ENCODE measurements at regions not wholly inside any gene's neighbourhood (a gene's known extent, or its start where the extent isn't known, plus 50 kb on each side); places are given as distances from the start of the nearest gene placed in this dataset.

DNA sequence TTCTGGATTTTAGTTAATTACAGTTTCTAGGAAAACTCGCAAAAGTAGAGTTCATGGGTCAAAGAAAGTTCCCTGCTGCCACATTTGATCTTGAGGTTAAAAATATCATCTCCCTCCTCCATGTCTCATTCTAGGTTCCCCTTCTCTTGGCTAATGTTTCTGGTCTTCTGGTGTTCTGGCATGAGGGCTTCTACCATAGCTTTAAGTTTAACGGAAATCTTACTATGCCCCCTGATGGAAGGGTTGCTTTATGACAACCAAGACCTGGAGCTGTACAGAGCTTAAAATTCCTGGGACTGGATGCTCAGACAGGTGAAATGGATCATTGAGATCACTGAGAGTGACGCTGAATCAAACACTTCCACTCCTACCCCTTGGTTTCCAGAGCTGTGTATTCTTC, 1881.7 kb downstream of the MRPL39 start:
- no peak overlapping the region for H2AFZ ChIP-seq (ENCODE audit: low read length)
- H3K4me1 ChIP-seq (ENCODE audit: insufficient read depth, low read length, poor library complexity, severe bottlenecking): no peaks in the 10 kb centered on the region
- no peaks in the 10 kb centered on the region for H3F3A ChIP-seq (ENCODE audit: low read depth)
- H3K79me2 ChIP-seq (ENCODE audit: insufficient read depth, low read length): no peaks in the 10 kb centered on the region
- H3K4me3 ChIP-seq (ENCODE audit: low read length, poor library complexity, severe bottlenecking): no peak overlapping the region
- no peaks in the 10 kb centered on the region for H3K9me2 ChIP-seq (replicated peaks; ENCODE audit: low read depth, low read length)
- H3K9me3 ChIP-seq (ENCODE audit: insufficient read depth, low read depth, low read length): no peaks in the 10 kb centered on the region
- no peak for TF ChIP-seq EZH2phosphoT487 (IDR thresholded peaks at IDR 0.05; ENCODE audit: borderline replicate concordance)
- TF ChIP-seq, protein P1, sequence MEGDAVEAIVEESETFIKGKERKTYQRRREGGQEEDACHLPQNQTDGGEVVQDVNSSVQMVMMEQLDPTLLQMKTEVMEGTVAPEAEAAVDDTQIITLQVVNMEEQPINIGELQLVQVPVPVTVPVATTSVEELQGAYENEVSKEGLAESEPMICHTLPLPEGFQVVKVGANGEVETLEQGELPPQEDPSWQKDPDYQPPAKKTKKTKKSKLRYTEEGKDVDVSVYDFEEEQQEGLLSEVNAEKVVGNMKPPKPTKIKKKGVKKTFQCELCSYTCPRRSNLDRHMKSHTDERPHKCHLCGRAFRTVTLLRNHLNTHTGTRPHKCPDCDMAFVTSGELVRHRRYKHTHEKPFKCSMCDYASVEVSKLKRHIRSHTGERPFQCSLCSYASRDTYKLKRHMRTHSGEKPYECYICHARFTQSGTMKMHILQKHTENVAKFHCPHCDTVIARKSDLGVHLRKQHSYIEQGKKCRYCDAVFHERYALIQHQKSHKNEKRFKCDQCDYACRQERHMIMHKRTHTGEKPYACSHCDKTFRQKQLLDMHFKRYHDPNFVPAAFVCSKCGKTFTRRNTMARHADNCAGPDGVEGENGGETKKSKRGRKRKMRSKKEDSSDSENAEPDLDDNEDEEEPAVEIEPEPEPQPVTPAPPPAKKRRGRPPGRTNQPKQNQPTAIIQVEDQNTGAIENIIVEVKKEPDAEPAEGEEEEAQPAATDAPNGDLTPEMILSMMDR (conservative IDR thresholded peaks at IDR 0.05; ENCODE audit: low read length): peak; percentile 44
- H3K36me3 ChIP-seq (ENCODE audit: insufficient read depth, low read length): no peaks in the 10 kb centered on the region
- H4K20me1 ChIP-seq (ENCODE audit: insufficient read depth, low read length, poor library complexity, severe bottlenecking): no peaks in the 10 kb centered on the region
- H3K4me2 ChIP-seq (ENCODE audit: low read depth, low read length, poor library complexity, severe bottlenecking): no peak overlapping the region
- no peak overlapping the region for H3K9ac ChIP-seq (ENCODE audit: low read depth, low read length, poor library complexity, severe bottlenecking)
- no peaks in the 10 kb centered on the region for H3K27me3 ChIP-seq (ENCODE audit: insufficient read depth, low read length, poor library complexity, severe bottlenecking)

DNA sequence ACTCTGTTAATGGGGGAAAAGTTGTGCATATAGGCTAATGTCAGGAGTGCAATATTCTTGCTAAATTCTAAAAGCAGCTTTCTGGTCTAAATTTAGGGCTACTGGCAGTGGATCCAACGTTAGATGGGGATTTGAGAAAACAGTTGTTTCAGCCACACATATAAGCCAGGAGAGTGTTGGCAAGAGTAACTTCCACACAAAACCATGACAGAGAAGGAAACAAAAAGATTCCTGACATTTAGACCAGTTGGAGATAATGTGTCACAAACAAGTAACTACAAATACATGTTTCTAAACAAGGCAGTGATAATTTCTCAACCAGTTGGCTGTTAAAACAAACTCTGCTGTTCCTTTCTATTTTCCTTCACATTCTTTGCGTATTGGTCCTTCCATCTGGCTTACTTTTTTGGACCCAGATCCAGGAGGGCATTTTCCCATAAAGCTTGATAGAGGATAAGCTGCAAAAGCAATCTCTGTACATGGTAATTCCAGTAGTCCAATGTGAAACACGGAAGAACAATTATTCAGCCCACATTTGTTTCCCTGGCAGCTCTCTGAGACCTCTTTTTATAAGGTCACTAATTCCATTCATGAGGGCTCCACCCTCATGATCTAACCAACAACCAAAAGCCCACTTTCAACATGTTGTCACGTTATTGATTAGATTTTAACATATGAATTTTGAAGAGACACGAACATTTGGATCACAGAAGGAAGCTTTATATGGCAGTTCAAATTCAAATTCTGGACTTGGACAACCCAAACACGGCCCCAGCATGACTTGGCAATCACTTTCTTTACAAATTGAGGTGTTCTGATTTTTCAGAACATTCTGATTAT, 1888.6 kb downstream of the MRPL39 start:
- Histone ChIP-seq H3K4me3 (ENCODE audit: low read length, poor library complexity, severe bottlenecking) (no peak overlapping the region), H3K4me1 (ENCODE audit: insufficient read depth, low read length, poor library complexity, severe bottlenecking) (no peaks in the 10 kb centered on the region), H3K9me3 (ENCODE audit: insufficient read depth, low read depth, low read length) (no peaks in the 10 kb centered on the region), H3K9ac (ENCODE audit: low read depth, low read length, poor library complexity, severe bottlenecking) (no peak overlapping the region), H3K9me2 (replicated peaks; ENCODE audit: low read depth, low read length) (no peaks in the 10 kb centered on the region), H3K36me3 (ENCODE audit: insufficient read depth, low read length) (no peaks in the 10 kb centered on the region), H2AFZ (ENCODE audit: low read length) (no peak overlapping the region), H4K20me1 (ENCODE audit: insufficient read depth, low read length, poor library complexity, severe bottlenecking) (no peaks in the 10 kb centered on the region), H3K27me3 (ENCODE audit: insufficient read depth, low read length, poor library complexity, severe bottlenecking) (no peaks in the 10 kb centered on the region), H3F3A (ENCODE audit: low read depth) (no peaks in the 10 kb centered on the region), H3K79me2 (ENCODE audit: insufficient read depth, low read length) (no peaks in the 10 kb centered on the region), H3K4me2 (ENCODE audit: low read depth, low read length, poor library complexity, severe bottlenecking) (no peak overlapping the region)
- no peak for TF ChIP-seq EZH2phosphoT487 (IDR thresholded peaks at IDR 0.05; ENCODE audit: borderline replicate concordance)
- TF ChIP-seq, protein P1 (conservative IDR thresholded peaks at IDR 0.05; ENCODE audit: low read length): no peak

DNA sequence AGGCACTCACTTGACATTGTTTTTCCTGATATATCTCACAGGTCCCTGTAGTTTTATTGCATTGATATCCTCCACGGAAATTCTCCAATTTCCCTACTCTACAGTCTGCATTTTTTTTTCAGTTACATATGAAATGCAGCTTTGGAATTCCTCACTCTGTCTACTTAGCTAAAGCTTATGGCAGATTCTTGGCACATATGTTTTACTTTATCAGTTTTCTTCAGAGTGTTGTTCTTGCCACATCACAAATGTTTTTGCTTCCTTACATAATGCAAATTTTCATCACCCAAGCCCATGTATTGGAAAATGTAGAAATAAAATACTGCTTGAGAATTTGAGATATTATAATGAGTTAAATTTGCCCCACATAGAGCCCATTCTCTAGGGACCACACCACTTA, 1895.1 kb downstream of the MRPL39 start:
- Histone ChIP-seq H3K9ac (ENCODE audit: low read depth, low read length, poor library complexity, severe bottlenecking) (no peak overlapping the region), H3K9me2 (replicated peaks; ENCODE audit: low read depth, low read length) (no peaks in the 10 kb centered on the region), H3F3A (ENCODE audit: low read depth) (no peaks in the 10 kb centered on the region), H2AFZ (ENCODE audit: low read length) (no peak overlapping the region), H3K79me2 (ENCODE audit: insufficient read depth, low read length) (no peaks in the 10 kb centered on the region), H3K4me2 (ENCODE audit: low read depth, low read length, poor library complexity, severe bottlenecking) (no peak overlapping the region), H3K27me3 (ENCODE audit: insufficient read depth, low read length, poor library complexity, severe bottlenecking) (no peaks in the 10 kb centered on the region), H3K9me3 (ENCODE audit: insufficient read depth, low read depth, low read length) (no peaks in the 10 kb centered on the region), H3K4me1 (ENCODE audit: insufficient read depth, low read length, poor library complexity, severe bottlenecking) (no peaks in the 10 kb centered on the region), H4K20me1 (ENCODE audit: insufficient read depth, low read length, poor library complexity, severe bottlenecking) (no peaks in the 10 kb centered on the region), H3K36me3 (ENCODE audit: insufficient read depth, low read length) (no peaks in the 10 kb centered on the region), H3K4me3 (ENCODE audit: low read length, poor library complexity, severe bottlenecking) (no peak overlapping the region)
- no peak for TF ChIP-seq EZH2phosphoT487 (IDR thresholded peaks at IDR 0.05; ENCODE audit: borderline replicate concordance)
- TF ChIP-seq, protein P1 (conservative IDR thresholded peaks at IDR 0.05; ENCODE audit: low read length): no peak

Measured in Loucy (cell line).